Testis (tissue), 2 donors: ENCODE measurements at regions not wholly inside any gene's neighbourhood (a gene's known extent, or its start where the extent isn't known, plus 50 kb on each side); places are given as distances from the start of the nearest gene placed in this dataset.

Source experiments
- CTCF ChIP-seq, 3 experiments: fragments of 450-650 bp in 2 of 3; fragments of 200-600 bp in 1 of 3; sonication (generic) in 1 of 3; IDR thresholded peaks; one replicate each; pipeline ENCODE4 v1.5.1; 2016 to 2019; ENCODE audit warnings: antibody characterized with exemption in 3 of 3, mild to moderate bottlenecking in 2 of 3, moderate library complexity in 1 of 3
- POLR2A ChIP-seq: fragments of 450-650 bp; IDR thresholded peaks from one replicate; pipeline ENCODE4 v1.6.1; 2017; ENCODE audit warnings: antibody characterized with exemption, mild to moderate bottlenecking, moderate library complexity

- TF ChIP-seq CTCF (IDR thresholded peaks at IDR 0.05) (no peak), POLR2A (no peak)
These were observed 778.3 kb upstream of the NRXN1 start for GRCh38 chr2:51810197-51810596.
